Coronary artery (tissue), 2 donors: ENCODE measurements at regions not wholly inside any gene's neighbourhood (a gene's known extent, or its start where the extent isn't known, plus 50 kb on each side); places are given as distances from the start of the nearest gene placed in this dataset.
"Not testable (repeated sequence)": the region's sequence is repeated elsewhere in the genome, so short reads cannot be mapped to it uniquely, and the experiment has no call there.

ENCODE experiments used
- DNase-seq: peaks from one replicate; pipeline ENCODE4 v3.0.0-alpha.2; 2017; ENCODE audit warnings: low spot score
- H3K27ac ChIP-seq, 2 donors: fragments of 200-600 bp; sonication (generic); one replicate each; pipeline ENCODE4 v1.5.1; 2016 to 2019
- H3K4me3 ChIP-seq: fragments of 200-600 bp; sonication (generic); 2 replicates; pipeline ENCODE4 v1.5.1; 2016; ENCODE audit warnings: mild to moderate bottlenecking, moderate library complexity
- TF ChIP-seq, protein P1 (sequence below): fragments of 200-600 bp; sonication (generic); IDR thresholded peaks from one replicate; pipeline ENCODE4 v1.5.1; 2019; ENCODE audit warnings: antibody characterized with exemption

DNA sequence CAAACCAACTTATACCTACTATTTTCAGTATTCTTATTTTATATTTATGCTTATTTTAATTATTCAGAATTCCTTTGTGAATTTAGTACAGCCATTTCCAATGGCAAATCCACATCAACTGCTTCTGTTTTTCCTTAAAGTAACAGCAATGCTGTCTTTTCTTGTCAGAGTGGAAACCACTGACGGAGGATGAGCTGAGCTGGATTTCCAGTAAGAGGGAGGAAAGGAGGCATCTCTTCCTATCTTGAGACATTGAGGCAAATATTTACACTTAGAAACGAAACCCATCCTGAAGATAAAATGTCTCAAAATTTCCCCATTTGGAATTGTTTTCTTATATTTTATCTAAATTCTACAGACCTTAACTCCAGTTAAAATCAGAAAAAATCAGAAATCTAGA lies 66.1 kb upstream of the SLC44A3 start:
- TF ChIP-seq, protein P1, sequence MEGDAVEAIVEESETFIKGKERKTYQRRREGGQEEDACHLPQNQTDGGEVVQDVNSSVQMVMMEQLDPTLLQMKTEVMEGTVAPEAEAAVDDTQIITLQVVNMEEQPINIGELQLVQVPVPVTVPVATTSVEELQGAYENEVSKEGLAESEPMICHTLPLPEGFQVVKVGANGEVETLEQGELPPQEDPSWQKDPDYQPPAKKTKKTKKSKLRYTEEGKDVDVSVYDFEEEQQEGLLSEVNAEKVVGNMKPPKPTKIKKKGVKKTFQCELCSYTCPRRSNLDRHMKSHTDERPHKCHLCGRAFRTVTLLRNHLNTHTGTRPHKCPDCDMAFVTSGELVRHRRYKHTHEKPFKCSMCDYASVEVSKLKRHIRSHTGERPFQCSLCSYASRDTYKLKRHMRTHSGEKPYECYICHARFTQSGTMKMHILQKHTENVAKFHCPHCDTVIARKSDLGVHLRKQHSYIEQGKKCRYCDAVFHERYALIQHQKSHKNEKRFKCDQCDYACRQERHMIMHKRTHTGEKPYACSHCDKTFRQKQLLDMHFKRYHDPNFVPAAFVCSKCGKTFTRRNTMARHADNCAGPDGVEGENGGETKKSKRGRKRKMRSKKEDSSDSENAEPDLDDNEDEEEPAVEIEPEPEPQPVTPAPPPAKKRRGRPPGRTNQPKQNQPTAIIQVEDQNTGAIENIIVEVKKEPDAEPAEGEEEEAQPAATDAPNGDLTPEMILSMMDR: no peak
- Histone ChIP-seq H3K4me3 (no peak overlapping the region), H3K27ac (no peak overlapping the region)
- no peak for DNase-seq

DNA sequence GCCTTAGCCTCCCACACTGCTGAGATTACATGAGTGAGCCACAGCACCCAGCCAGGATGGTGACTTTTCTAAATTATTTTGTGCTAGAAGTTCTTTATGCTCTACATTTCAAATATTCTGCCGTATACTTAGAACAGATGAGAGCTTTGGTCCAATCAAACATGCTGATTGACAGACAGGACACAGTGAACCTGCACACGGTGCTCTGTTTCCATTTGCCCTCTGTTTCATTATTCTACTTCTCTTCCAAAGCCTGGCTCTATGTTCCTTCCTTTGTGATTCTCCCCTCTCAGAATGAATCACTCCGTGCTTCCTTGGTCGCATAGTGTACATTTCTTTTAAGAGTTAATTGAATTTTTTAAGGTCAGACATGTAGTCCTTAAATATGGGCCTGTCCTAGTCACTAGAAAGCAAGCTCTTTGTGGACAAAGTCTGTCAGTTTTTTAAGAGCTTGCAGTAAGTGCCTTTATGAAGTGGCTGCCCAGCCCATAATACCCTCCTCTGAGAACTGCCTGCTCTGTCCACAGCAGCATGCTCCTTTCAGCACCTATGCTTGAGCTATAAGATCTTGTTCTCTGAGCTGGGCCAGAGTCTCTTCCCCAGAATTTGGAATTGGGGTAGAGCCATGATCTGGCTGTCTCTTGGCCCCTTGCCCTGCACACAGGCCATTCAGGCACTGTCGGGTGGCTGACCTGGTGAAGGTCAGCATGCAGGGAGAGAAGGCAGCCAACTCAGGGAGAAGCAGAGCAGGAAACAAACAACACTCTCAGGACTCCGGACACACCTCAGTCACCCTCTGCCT lies 66.8 kb upstream of the SLC44A3 start:
- TF ChIP-seq, protein P1: no peak
- Histone ChIP-seq H3K27ac (peak overlapping the region in 1 of 2 donors; percentile 11), H3K4me3 (no peak overlapping the region)
- DNase-seq: no peak

DNA sequence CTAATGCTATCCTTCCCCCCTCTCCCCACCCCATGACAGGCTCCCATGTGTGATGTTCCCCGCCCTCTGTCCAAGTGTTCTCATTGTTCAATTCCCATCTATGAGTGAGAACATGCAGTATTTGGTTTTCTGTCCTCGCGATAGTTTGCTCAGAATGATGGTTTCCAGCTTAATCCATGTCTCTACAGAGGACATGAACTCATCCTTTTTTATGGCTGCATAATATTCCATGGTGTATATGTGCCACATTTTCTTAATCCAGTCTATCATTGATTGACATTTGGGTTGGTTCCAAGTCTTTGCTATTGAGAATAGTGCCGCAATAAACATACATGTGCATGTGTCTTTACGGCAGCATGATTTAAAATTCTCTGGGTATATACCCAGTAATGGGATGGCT lies 68.7 kb upstream of the SLC44A3 start:
- not testable (repeated sequence) for H3K4me3 ChIP-seq, DNase-seq, H3K27ac ChIP-seq

DNA sequence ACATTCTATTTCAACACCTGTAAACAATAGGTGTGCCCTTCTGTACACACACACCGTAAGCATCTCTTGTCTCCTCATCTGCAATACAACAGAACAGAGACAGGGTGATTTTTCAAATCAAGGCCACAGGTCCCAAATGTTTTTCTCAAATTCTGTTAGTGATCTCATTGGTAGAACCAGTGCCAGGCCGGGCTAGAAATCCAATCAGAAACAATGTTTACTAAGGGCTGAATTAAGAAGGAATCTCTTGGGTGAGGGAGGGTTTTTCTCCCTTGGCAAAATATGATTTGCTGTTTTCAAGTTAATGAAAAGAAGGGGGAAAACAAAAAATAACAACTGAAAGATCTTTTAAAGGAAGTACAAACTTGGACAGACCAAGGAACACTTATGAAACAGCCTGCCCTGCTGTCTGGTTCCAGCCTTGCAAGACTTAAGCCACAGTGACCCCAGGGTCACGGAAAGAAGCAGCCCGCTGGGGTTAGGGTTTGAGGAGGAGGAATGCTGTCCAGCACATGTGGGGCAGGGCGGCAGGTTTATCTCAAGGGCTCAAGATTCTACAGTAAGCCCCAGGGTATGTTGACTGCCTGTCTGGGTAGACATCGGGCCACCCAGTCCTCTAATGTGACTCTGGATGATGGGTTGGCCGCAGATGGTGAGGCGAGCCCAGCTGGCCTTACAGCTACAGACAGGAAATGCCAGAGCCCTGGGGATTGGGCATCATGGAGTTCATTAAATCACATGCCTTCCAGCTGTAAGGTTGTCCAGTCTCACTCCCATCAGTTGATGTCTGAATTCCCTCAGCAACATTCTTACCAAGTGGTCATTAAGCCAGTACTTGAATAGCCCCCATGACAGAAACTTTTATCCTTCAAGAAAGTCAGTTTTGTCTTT lies 73.3 kb upstream of the SLC44A3 start:
- Histone ChIP-seq H3K27ac (peak overlapping the region; percentile 37 to 64), H3K4me3 (no peak overlapping the region)
- DNase-seq: no peak
- TF ChIP-seq, protein P1: no peak

DNA sequence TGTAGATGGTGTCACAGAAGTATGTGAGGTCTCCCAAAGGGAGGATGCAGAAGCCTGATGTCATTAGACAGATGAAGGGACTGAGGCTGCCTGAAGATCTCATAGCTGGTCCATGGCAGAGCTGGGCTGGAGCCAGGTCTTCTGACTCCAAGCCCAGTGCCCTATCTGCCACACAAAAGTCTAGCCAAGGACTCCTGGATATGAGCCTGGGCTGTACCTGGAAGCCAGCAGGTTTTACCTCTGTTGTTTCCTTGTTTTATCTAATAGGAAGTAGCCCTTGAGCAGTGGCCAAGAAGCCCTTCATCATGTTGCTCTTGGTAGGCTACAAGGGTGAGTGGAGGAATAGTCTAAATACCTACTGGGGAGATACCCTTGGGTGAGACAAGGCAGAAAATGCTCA lies 74.4 kb upstream of the SLC44A3 start:
- TF ChIP-seq, protein P1: no peak
- DNase-seq: no peak
- peak overlapping the region in 1 of 2 donors; percentile 53 for H3K27ac ChIP-seq
- no peak overlapping the region for H3K4me3 ChIP-seq

DNA sequence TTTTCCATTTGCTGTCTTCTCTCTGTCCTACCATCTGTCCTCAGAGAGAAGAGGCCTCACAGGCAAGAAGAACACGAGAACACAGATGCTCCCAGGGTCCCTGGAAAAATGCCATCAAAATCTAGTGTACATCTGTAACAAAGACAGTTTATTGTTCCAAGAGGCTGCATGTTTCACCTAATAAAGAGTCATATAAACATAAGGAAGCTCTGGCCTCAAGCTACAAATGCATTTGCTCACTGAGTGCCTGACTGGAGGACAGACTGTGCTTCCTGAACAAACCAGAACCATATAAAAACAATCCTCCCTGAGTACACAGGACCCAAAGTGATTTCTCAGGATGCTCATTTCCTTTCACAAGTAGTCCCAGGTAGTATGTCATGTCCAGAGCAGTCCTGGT lies 76.3 kb upstream of the SLC44A3 start:
- TF ChIP-seq, protein P1: no peak
- Histone ChIP-seq H3K4me3 (no peak overlapping the region), H3K27ac (no peak overlapping the region)
- no peak for DNase-seq

DNA sequence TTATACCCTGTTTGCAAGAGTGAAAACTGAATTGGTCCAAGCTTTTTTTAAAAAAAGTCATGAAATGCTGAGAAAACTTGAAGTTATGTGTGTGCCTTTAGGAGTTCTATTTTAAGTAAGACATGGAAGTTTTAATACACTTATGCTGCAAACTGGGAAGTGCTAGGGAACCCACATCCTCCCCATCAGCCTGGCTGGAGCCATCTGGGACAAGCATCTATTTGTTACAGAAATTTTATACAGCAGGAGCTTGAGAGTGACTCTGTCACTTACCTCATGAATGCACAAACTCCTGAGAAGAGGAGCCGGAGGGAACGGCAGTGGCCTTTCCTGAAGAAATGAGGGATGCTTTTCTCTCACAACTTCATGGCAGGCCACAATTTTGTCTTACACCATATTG lies 78.2 kb upstream of the SLC44A3 start:
- DNase-seq: no peak
- TF ChIP-seq, protein P1: no peak
- Histone ChIP-seq H3K27ac (no peak overlapping the region), H3K4me3 (no peak overlapping the region)
